PC-3 (cell line): ENCODE measurements at regions not wholly inside any gene's neighbourhood (a gene's known extent, or its start where the extent isn't known, plus 50 kb on each side); places are given as distances from the start of the nearest gene placed in this dataset.

Experiments
- EZH2phosphoT487 ChIP-seq: fragments of 300-600 bp; sonication (generic); IDR thresholded peaks from 2 replicates; pipeline ENCODE4 v1.6.1; 2018; ENCODE audit warnings: mild to moderate bottlenecking, antibody characterized with exemption, low read length, borderline replicate concordance
- TF ChIP-seq, protein P1 (sequence below): fragments of 300-600 bp; sonication (generic); conservative IDR thresholded peaks from 2 replicates; pipeline ENCODE4 v1.5.1; 2017; ENCODE audit warnings: antibody characterized with exemption, low read depth, mild to moderate bottlenecking, low read length

DNA sequence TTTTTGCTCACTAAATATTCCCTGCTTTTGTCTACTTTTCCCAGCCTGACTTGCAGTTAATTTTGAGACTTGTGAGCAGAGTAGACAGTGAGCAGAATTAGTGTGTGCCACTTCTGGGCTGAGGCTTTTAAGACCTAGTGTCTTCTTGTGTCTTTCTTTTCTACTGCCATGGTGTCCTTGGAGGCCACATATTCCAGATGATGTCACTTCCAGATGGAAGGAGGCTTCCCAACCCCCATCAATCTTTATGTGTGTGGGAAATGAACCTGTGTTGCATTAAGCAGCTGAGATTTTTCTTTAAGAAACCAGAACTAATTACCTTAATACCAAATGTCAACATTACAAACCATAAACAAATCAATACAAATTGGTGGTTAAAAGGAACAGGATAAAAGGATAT, 774.7 kb upstream of the ROBO1 start:
- no peak for TF ChIP-seq EZH2phosphoT487
- TF ChIP-seq, protein P1, sequence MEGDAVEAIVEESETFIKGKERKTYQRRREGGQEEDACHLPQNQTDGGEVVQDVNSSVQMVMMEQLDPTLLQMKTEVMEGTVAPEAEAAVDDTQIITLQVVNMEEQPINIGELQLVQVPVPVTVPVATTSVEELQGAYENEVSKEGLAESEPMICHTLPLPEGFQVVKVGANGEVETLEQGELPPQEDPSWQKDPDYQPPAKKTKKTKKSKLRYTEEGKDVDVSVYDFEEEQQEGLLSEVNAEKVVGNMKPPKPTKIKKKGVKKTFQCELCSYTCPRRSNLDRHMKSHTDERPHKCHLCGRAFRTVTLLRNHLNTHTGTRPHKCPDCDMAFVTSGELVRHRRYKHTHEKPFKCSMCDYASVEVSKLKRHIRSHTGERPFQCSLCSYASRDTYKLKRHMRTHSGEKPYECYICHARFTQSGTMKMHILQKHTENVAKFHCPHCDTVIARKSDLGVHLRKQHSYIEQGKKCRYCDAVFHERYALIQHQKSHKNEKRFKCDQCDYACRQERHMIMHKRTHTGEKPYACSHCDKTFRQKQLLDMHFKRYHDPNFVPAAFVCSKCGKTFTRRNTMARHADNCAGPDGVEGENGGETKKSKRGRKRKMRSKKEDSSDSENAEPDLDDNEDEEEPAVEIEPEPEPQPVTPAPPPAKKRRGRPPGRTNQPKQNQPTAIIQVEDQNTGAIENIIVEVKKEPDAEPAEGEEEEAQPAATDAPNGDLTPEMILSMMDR = no peak
